ENCODE measurements at regions not wholly inside any gene's neighbourhood (a gene's known extent, or its start where the extent isn't known, plus 50 kb on each side); places are given as distances from the start of the nearest gene placed in this dataset.

DNA sequence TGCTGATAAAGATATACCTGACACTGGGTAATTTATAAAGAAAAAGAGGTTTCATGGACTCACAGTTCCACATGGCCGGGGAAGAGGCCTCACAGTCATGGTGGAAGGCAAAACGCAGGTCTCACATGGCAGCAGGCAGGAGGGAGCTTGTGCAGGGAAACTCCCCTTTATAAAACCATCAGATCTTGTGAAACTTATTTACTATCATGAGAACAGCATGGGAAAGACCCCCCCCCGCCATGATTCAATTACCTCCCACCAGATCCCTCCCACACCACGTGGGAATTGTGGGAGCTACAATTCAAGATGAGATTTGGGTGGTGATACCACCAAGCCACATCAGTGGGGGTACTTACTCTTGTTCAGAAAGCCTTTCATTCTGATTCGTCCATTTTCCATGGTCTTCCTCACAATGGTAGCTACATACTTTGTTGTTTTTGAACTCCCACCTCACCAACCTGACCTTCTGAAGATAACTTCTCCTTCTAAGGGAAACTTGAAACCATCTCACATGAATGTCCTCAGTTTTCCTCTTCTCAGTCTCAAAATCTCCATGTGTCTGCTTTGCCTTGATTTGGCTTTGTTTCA, 275.6 kb upstream of the PROK2 start:
- DNase-seq = no peak

DNA sequence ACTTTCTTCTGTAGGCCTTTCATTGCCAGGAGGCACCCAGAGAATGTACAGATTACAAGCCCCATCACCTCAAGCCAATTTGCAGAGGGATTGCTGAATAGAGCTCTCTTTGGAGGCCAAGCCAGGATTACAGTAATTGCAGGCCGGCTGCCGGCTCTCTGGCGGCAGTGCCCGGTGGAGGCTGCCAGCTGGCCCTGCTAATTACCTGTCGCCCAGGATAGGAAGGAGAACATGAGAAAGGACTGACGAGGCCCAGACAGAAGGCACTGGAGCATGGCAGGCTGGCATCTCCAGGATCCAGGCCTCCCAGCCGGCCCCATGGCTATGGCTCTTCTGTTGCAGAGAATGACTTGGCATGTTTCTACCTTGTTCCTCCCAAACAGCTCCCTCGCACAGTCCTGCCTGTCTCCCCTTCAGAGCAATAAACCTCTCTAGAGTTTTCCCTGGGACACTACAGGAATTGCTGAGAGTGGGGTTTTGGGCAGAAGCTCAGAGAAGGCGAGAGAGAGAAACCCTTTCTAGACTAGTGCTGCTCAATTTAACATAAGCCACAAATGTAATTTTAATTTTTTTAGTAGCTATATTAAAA, 273.6 kb upstream of the PROK2 start:
- DNase-seq = no peak

GRCh38 chr3:72055436-72055835, 270.5 kb upstream of the PROK2 start:
- DNase-seq = no peak

DNA sequence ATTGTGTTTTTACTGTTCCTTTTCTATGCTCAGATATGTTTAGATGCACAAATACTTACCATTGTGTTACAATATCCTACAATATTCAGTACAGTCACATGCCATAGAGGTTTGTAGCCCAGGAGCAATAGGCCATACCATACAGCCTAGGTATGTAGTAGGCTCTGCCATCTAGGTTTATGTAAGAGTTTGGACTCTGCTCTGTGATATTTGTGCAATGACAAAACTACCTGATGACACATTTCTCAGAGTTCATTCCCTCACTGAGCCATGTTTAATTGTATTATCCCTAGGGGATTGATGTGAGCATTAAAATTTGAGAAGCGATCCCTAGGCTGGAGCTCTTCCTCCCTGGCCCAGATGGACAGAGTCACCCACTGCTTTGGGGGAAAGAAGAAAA, 270.0 kb upstream of the PROK2 start:
- DNase-seq = no peak

- no peak for DNase-seq
These were observed 268.0 kb upstream of the PROK2 start for GRCh38 chr3:72052841-72053409.

DNA sequence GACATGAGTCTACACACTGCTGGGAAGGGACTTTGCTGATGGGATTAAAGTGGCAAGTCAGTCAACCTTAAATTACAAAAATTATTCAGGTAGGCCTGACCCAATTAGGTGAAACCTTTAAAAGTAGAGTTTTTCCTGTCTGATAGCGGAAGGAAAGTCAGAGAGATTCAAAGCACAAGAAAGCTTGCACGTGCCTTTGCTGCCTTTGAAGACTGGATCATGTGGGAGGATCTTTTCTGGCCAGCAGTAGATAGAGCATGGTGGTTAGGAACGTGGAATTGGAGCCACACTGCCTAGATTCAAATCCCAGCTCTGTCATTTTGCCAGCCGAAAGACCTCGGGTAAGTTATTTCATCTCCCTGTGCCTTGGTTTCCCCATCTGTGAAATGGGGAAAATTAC, 265.8 kb upstream of the PROK2 start:
- no peak for DNase-seq

DNA sequence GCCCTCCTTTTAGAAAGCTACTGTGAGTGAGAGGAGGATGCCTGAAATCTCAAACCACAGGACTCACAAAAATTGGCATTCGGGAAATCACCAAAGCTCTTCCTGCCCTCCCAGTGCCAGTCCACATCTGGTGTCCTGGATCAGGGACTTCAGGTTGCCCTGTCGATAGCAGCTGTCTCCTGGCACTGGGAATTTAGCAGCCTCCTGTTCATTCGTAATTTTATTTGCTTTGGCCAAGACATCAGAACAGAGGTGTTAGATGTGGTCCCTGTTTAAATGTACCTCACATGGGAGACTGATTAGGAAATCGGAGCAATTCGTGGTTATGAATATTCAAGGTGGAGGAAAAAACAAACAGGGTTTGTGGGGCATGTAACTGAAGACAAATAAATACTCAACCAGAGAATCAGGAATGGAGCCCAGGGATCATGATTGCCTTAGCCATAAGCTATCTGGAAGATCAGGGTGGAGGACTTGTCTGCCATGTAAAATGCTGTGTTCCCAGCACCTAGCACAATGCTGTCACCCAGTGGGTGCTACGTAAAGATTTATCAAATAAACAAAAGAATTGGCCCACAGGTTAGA, 265.2 kb upstream of the PROK2 start:
- DNase-seq = no peak

DNA sequence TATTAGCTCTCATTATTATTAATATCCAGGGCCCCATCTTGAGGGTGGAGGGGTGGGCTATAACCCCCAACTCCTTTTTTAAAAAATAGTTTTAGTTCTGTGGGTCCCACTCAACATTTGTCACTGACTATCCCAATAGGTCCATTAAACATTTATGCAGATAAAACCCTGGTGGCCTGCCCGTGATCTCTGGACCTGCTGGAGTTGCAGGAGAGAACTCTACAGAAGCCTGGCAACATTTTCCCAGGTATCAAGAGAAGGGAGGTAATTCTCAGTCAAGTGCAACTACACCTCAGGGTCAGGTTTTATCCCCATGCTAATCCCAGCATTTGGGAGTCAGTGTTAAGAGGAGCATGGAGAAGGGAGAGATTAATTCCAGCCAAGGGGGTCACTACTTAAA, 264.4 kb upstream of the PROK2 start:
- no peak for DNase-seq

GRCh38 chr3:72048873-72049272, 263.9 kb upstream of the PROK2 start:
- no peak for DNase-seq

DNA sequence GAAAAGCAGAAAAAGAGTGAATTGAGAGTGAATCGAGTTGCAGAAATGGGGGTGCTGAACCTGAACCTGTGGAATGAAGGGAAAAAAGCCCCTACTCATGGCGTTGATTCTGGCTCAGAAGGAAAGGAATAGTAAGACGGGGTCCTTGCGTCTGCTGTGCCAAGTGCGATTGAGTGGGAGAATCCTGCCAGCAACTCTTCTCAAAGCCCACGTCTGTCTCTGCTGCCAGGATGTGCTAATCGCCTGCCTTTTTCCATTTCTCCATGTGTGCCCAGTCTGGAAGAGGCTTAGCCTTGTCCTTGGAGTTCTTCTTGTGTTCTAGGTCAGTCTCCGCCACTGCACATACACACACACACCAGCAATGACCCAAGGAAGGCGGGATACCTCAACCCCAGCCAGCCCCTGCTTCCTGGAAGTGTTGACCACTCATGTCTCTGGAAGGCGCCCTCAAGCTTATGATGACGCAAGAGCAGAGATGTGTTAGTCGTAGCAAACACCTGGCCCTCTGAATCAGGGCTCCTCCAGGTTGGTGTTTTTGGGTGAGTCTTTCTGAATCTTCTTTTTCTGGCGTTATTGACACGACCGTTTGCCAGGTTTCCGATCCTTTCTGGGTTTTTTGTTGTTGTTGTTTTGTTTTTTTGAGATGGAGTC, 262.4 kb upstream of the PROK2 start:
- DNase-seq = no peak

GRCh38 chr3:72044231-72044855, 259.4 kb upstream of the PROK2 start:
- no peak for DNase-seq

- no peak for DNase-seq
These were observed 258.5 kb upstream of the PROK2 start for GRCh38 chr3:72043204-72044133.

DNA sequence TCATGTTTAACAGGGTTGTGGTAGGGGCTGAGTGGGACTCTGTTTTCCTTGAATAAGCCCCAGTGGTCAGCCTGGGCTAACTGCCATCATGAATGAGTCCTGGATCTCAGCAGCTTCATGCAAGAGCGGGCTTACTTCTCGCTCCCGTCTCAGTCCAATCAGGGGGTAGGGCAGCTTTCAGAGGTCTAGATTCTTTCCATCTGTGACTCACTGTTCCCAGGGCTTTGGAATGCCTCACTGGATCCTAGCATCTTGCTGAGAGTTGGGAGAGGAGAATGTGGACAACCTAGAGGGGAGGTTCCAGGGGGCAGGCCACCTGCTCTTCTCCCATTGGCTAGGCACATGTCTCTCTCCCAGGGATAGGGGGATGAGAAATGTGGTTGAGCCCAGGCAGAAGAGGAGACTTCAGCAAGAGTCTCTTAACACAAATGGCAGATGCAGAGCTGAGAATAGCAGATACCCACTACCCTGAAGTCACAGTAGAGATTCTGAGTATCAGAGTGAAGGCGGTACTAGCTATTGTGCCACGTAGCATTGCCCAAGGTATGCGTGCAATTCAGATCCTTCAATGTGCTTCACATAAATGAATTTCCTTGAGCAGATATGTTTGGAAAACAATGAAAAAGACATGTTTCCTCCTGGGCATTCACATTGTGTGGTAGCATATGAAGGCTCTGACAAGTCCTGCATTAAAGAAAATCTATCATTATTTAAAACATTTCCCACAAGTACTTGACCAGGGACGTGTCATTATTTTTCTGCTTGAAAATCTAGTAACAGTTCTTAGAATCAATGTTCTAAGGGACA, 257.7 kb upstream of the PROK2 start:
- DNase-seq = no peak

DNA sequence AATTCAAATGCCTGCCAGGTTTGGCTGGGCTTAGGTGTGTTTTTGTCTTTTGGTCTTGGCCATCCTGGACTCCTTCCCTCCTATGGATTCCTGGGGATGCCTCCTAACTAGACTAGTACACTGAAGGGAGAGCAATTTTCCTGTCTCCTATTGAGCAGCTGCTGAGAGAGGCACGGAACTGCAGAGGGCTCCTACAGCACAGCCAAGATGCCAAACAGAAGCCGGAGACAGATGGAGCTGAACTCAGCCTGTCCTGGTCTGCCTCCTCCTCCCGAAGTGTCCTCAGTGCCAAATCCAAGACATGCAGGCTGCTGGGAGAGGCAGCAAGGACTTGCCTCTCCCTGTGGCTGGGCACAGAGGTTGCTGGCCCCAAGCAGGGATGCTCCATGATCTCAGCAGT, 256.6 kb upstream of the PROK2 start:
- no peak for DNase-seq

DNA sequence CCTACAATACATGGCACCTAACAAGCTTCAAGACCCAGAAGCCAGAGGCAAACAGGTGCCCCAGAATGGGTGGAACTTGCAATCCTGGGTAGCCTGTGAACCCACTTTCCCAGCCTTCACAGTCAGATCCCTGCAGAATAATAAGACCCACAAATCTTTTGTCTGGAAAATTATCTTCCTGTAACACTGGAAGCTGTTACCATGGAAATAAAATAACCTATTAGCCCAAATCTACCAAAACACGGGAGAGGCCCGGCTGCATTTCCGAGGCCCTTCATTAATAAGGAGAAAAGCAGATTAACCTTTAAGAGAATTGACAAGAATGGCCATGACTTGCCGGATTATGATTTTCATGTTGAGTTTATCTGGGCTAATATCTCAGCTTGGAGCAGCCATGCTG, 256.1 kb upstream of the PROK2 start:
- no peak for DNase-seq

GRCh38 chr3:72039677-72040076, 254.7 kb upstream of the PROK2 start:
- DNase-seq = no peak

GRCh38 chr3:72036899-72037298, 252.0 kb upstream of the PROK2 start:
- no peak for DNase-seq

GRCh38 chr3:72035606-72036005, 250.7 kb upstream of the PROK2 start:
- no peak for DNase-seq

DNA sequence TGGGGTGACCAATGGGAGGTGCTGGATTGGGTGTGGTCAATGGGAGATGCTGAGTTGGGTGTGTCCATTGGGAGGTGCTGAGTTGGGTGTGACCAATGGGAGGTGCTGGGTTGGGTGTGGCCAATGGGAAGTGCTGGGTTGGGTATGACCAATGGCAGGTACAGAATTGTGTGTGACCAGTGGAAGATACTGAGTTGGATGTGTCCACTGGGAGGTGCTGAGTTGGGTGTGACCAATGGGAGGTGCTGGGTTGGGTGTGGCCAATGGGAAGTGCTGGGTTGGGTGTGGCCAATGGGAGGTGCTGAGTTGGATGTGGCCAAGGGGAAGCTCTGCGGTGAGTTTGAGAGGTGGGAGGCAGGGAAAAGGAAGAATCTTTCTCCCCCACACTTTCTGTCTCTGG, 250.0 kb upstream of the PROK2 start:
- no peak for DNase-seq

GRCh38 chr3:72033666-72034428, 248.9 kb upstream of the PROK2 start:
- DNase-seq = no peak
